ENCODE measurements at regions not wholly inside any gene's neighbourhood (a gene's known extent, or its start where the extent isn't known, plus 50 kb on each side); places are given as distances from the start of the nearest gene placed in this dataset.

DNA sequence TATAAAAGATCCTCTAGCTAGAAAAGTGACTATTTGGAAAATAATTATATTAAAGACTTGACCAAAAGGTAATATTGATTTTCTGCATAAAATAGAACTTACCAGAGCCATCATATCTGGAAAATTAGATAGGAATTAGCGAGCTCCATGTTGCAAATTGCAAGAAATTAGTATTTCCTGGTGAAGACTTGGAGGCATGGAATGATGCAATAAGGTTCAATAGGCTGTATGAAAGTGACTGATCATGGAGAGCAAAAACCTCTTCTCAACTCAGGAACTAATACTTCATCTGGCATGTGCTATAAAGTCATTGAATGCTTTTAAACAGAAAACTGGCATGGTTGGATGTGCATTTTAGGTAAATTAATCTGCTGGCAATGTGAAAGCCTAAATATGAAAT lies 66.3 kb upstream of the UFM1 start:
- no peak for DNase-seq

DNA sequence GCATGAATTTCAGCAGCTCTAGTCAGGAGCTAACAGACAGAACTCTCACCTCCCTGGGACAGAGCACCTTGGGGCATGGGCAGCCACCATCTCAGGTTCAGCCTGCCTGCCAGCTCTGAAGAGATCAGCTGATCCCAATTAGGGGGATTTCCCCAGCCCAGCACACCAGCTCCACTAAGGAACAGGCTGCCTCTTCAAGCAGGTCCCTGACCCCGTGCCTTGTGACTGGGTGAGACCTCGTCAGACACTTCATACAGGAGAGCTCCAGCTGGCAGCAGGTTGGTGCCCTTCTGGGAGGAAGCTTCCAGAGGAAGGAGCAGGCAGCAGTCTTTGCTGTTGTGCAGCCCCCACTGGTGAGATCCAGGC lies 84.5 kb upstream of the UFM1 start:
- DNase-seq, result no peak

DNA sequence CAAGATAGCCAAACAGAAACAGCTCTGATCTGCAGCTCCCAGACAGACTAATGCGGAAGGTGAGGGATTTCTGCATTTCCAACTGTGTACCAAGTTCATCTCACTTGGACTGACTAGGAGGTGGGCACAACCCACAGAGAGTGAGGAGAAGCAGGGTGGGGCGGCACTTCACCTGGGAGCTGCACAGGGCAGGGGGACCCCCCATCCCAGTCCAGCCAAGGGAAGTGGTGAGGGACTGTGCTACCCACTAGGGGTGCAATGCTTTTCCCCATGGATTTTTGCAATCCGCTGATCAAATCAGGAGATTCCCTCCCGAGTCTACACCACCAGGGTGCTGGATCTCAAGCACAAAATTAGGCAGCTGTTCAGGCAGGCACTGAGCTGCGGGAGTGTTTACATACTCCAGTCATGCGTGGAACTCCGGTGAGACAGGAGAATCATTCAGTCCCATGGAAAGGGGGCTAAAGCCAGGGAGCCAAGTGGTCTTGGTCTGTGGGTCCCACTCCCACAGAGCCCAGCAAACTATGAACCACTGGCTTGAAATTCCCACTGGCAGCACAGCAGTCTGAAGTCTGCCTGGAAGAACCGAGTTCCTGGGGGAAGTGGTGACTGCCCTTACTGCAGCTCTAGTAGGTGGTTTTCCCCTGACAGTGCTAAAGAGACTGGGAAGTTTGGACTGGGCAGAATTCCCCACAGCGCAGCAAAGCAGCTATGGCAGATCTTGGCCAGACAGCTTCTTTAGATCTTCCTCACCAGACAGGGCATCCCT lies 85.1 kb upstream of the UFM1 start:
- no peak for DNase-seq

DNA sequence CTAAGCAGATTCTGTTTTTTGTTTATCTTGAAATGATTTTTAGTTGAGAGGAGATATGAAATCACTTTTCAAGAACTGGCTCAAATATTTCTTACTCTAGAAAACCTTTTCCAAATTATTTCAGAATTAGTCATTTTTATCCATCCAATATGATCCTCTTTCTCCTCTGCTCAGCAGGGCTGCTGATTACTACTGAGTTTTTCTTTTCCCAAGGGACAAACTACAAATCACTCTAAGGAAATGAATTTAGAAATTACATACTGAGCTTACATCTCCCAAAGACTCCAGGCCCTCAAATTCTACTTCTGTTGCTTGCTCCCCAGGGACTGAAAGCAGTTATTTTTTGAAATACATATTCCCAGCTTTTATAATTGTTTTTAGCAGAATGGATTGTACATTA lies 87.4 kb upstream of the UFM1 start:
- no peak for DNase-seq

DNA sequence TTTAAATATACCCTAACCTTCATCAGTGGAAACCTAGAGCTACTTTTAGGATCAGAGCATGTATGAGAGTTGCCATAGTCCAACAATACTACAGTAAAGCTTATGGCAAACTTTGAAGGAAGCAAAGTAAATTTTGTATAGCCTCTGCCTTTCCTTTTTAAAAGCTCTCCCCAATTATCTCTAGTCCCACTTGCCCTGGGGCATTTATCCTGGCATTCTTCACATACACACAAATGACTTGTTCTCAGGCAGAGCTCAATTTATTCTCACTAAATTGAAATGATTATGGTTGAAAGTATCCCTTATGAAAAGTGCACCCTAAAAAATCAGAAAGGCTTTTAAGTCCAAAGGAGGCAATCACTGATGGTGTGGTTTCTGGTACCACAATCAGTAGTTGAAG lies 94.1 kb upstream of the UFM1 start:
- no peak for DNase-seq

DNA sequence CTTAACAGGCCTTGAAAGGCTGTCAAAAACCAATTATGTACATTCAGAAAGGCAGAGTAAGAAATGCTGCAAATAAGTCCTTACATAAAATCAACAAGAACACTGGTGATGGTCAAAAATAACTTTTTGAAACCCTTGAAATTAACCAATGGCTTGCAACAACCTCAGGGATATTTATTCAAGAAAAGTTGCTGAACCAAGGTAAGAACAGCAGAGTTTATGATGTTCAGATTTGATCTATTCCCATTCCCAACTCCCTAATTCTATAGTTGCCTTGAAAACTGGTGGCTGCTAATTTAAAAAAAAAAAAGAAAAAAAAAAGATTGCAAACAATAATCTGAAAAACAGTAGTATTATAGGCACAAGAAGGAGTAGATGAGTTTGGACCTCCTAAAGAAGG lies 109.8 kb upstream of the UFM1 start:
- DNase-seq, result no peak

DNA sequence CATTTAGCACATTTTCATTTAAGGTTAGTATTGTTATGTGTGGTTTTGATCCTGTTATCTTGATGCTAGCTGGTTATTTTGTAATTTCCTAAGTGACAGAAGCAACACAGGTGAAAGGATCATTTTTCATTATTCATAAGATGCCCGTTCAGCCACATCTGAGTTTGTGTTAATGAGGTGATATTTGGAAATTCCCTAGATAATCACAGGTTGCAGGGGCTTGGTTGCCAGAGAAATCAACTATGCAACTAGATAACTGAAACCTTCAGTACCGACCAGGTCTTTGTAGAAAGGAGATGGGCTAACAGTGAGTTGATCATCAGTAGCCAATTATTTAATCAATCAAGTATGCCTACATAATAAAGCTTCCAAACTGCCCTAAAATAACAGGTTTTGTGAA lies 121.3 kb upstream of the UFM1 start:
- no peak for DNase-seq

GRCh38 chr13:38226496-38226895 lies 123.2 kb upstream of the UFM1 start:
- no peak for DNase-seq

- DNase-seq, result no peak
These were observed 126.6 kb upstream of the UFM1 start for GRCh38 chr13:38223089-38223488.

DNA sequence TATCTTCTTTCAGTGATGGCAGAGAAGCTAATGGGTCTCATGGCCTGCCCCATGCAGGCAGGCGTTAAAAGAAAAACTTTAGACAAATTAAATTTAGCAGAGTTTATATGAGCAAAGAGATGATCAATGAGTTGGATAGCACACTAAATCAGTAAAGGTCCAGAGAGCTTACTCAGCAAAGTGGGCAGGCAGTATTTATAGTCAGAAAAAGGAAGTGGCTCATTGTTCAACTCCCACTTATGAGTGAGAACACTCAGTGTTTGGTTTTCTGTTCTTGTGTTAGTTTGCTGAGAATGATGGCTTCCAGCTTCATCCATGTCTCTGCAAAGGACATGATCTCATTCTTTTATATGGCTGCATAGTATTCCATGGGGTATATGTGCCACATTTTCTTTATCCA lies 128.5 kb upstream of the UFM1 start:
- DNase-seq, result peak; percentile 7

DNA sequence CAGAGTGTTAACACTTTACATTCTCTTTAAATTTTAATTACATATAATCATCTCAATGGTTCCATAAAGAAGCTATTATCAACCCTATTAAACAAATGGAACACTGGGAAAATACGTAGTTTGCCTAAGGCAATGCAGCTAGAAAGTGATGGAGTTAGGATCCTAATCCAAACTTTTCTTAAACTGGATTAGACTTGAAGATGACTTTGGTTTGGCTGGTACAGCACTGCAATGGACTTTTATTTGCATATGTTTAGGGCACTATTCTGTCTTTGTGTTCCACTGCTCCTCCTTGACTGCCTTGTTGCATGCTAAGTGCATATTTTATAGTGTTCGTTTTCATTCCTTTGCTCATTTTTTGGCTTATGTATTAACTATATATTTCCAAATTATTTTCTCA lies 133.5 kb upstream of the UFM1 start:
- DNase-seq, result no peak

GRCh38 chr13:38213314-38213713 lies 136.3 kb upstream of the UFM1 start:
- no peak for DNase-seq

- no peak for DNase-seq
These were observed 138.6 kb upstream of the UFM1 start for GRCh38 chr13:38210928-38211596.

DNA sequence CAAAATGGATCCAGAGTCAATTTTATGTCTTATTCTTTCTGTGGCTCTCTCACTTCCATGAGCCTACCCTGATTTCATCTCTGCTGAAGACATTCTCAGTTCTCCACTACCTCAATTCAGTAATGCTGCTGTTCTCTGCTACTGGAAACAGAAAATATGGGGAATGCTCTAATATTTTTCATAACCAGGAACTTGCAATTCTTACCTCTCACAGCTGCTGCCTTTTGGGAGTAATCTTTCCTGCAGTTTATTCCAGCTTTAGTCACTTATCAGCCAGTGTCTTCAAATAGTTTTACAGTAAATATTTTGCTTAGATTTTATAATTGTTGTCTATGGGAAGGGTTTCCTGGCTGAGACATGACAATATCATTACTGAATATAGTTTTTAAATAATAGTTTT lies 145.1 kb upstream of the UFM1 start:
- no peak for DNase-seq

DNA sequence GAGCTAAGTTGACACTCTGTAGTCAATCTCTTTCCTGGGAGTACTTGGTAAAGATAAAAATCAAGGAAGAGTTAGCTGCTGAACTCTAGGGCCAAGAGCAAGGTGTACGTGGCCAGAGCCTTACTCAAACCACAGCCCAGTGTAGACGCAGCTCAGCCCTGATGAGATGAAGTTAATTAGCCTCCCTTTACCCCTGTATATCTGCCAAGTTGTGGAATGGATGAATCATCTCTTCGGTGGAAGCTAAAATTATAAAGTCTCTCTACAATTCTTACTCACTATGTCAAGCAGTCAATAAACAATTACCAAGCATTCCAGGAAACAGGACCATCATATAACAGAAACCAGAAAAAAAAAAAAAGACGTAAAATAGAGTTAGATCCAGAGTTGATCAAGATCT lies 146.9 kb upstream of the UFM1 start:
- no peak for DNase-seq

- no peak for DNase-seq
These were observed 158.6 kb upstream of the UFM1 start for GRCh38 chr13:38191016-38191415.

- no peak for DNase-seq
These were observed 169.0 kb upstream of the UFM1 start for GRCh38 chr13:38180670-38181069.

- no peak for DNase-seq
These were observed 169.5 kb upstream of the UFM1 start for GRCh38 chr13:38180126-38180525.

GRCh38 chr13:38176664-38177063 lies 173.0 kb upstream of the UFM1 start:
- DNase-seq, result no peak

DNA sequence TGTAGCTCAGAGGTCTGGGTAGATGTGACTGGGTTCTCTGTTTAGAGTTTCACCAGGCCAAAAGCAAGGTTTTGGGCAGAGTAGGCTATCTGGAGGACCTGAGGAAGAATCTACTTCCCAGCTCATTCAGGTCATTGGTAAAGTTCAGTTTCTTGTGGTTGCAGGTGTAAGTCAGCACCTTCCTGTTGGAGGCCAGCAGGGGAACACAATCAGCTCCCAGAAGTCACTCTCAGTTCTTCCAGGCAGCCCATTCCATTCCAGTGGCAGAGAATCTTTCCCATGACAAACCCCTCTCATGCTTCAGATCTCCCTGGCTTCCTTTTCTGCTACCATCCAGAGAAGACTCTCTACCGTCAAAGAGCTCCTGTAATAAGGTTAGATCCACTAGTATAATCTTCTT lies 176.2 kb upstream of the UFM1 start:
- no peak for DNase-seq

GRCh38 chr13:38167164-38167822 lies 182.4 kb upstream of the UFM1 start:
- DNase-seq, result peak; percentile 6

DNA sequence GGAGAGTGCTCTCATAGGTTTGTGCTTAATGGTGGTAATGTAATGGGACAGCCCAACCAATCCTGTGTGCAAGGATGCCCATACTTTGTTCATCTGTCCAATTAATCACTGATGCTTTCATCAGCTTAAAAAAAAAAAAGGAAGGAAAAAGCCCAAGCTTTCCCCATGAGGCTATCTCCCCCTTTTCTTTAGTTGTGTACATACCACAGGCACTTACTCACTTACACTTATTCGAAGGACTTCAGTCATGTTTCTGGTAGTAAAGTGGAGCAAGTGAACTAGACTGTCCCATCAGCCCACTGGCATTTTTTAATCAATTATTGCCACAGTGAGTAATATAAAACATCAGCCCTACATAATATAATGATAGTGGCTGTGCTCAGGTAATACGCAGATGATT lies 183.5 kb upstream of the UFM1 start:
- no peak for DNase-seq

- no peak for DNase-seq
These were observed 189.5 kb upstream of the UFM1 start for GRCh38 chr13:38160131-38160530.

DNA sequence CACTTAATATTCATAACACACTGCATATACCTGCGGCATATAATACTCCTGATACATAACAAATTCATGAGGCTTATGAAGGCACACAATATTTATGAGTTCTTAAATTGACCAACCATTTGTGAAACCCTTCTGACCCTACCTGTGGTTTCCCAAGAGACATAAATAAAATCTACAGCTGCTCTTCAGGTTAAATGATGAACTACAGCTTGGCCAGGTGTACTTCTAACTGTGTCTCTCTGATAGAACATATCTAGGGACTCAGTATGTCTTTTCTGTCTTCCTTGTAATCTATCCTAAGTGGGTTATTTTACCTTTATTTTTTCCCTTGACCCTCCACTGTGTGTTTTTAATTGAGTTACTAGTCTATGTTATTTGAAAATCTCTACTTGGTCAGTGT lies 189.9 kb upstream of the UFM1 start:
- DNase-seq, result no peak

DNA sequence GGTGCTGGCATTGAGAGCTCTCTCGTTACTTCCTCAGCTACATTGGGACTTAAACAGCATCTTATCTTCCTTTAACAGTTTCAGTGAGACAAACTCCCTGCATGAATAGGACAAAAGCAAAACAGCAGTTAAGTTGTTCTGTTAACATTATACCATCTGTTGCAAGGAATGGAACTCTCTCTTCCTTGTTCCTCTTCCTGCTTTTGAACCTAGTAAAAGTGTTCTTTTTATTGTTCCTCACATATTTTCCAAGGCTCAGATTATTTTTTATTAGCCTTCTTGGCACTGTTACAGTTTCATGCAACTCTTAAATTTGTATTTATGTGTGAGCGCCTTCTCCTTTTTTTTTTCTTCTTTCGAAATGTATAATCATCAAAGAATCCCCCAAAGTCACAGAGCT lies 202.6 kb upstream of the UFM1 start:
- DNase-seq, result no peak
